ENCODE measurements at regions not wholly inside any gene's neighbourhood (a gene's known extent, or its start where the extent isn't known, plus 50 kb on each side); places are given as distances from the start of the nearest gene placed in this dataset.

DNA sequence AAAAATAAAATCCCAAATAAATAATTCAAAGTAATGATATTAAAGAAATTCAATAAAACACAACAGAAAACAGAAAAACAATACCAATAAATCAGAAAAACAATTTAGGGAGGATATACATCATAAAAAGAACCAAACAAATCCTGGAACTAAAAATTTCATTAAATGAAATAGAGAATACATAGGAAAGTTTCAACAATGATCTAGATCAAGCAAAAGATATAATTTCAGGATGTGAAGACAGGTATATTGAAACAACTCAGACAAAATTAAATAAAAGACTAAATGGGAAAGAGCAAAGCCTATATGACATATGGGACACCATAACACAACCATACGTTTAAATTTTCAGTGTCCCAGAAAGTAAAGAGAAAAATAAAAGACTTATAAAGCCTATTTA, 85.1 kb upstream of the GHR start:
- H3K4me3 ChIP-seq (ENCODE audit: low read depth in 1 of 3, low read length in 3 of 3) = no peak overlapping the region
- no peak overlapping the region for H3K27ac ChIP-seq (ENCODE audit: low read depth in 1 of 2, low read length in 2 of 2)
- H3K9me3 ChIP-seq (ENCODE audit: control insufficient read depth in 4 of 4, low read length in 3 of 4) = peaks cover 0 to 2% (median 0%) of the 10 kb centered on the region in 4 donors
- H3K27me3 ChIP-seq (ENCODE audit: control insufficient read depth in 4 of 4, insufficient read depth in 4 of 4, low read length in 3 of 4) = no peaks in the 10 kb centered on the region
- no peak for DNase-seq (ENCODE audit: low spot score)
- TF ChIP-seq ATF3 (IDR thresholded peaks at IDR 0.05) = no peak
- TF ChIP-seq MAX (IDR thresholded peaks at IDR 0.05) = no peak
- TF ChIP-seq HNF4G (IDR thresholded peaks at IDR 0.05) = no peak
- TF ChIP-seq, protein P1, sequence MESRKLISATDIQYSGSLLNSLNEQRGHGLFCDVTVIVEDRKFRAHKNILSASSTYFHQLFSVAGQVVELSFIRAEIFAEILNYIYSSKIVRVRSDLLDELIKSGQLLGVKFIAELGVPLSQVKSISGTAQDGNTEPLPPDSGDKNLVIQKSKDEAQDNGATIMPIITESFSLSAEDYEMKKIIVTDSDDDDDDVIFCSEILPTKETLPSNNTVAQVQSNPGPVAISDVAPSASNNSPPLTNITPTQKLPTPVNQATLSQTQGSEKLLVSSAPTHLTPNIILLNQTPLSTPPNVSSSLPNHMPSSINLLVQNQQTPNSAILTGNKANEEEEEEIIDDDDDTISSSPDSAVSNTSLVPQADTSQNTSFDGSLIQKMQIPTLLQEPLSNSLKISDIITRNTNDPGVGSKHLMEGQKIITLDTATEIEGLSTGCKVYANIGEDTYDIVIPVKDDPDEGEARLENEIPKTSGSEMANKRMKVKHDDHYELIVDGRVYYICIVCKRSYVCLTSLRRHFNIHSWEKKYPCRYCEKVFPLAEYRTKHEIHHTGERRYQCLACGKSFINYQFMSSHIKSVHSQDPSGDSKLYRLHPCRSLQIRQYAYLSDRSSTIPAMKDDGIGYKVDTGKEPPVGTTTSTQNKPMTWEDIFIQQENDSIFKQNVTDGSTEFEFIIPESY (IDR thresholded peaks at IDR 0.05) = no peak
- no peak for TF ChIP-seq NR2F2 (IDR thresholded peaks at IDR 0.05)
- no peak for TF ChIP-seq GABPA (IDR thresholded peaks at IDR 0.05 in 1 of 2, conservative IDR thresholded peaks at IDR 0.05 in 1 of 2)
- no peak for TF ChIP-seq EGR1 (IDR thresholded peaks at IDR 0.05; ENCODE audit: low read depth in 2 of 2)
- no peak for TF ChIP-seq RXRA (IDR thresholded peaks at IDR 0.05)
- TF ChIP-seq FOXA1 (IDR thresholded peaks at IDR 0.05) = no peak
- TF ChIP-seq TAF1 (conservative IDR thresholded peaks at IDR 0.05) = no peak
- TF ChIP-seq FOXA2 (IDR thresholded peaks at IDR 0.05) = no peak
- TF ChIP-seq RAD21 (IDR thresholded peaks at IDR 0.05) = no peak
- TF ChIP-seq, protein P2, sequence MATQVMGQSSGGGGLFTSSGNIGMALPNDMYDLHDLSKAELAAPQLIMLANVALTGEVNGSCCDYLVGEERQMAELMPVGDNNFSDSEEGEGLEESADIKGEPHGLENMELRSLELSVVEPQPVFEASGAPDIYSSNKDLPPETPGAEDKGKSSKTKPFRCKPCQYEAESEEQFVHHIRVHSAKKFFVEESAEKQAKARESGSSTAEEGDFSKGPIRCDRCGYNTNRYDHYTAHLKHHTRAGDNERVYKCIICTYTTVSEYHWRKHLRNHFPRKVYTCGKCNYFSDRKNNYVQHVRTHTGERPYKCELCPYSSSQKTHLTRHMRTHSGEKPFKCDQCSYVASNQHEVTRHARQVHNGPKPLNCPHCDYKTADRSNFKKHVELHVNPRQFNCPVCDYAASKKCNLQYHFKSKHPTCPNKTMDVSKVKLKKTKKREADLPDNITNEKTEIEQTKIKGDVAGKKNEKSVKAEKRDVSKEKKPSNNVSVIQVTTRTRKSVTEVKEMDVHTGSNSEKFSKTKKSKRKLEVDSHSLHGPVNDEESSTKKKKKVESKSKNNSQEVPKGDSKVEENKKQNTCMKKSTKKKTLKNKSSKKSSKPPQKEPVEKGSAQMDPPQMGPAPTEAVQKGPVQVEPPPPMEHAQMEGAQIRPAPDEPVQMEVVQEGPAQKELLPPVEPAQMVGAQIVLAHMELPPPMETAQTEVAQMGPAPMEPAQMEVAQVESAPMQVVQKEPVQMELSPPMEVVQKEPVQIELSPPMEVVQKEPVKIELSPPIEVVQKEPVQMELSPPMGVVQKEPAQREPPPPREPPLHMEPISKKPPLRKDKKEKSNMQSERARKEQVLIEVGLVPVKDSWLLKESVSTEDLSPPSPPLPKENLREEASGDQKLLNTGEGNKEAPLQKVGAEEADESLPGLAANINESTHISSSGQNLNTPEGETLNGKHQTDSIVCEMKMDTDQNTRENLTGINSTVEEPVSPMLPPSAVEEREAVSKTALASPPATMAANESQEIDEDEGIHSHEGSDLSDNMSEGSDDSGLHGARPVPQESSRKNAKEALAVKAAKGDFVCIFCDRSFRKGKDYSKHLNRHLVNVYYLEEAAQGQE (IDR thresholded peaks at IDR 0.05) = no peak
- TF ChIP-seq YY1 (IDR thresholded peaks at IDR 0.05) = no peak
- H3K36me3 ChIP-seq (ENCODE audit: control insufficient read depth in 4 of 4, insufficient read depth in 3 of 4, low read depth in 1 of 4, low read length in 3 of 4) = no peaks in the 10 kb centered on the region
- 67% methylated on average over 1 of the region's 1 CpG for WGBS
- no peak overlapping the region for H3K9ac ChIP-seq (ENCODE audit: low read depth in 1 of 2, low read length in 2 of 2)
- no peaks in the 10 kb centered on the region for H3K4me1 ChIP-seq (ENCODE audit: control insufficient read depth in 4 of 4, insufficient read depth in 4 of 4, low read length in 3 of 4)

DNA sequence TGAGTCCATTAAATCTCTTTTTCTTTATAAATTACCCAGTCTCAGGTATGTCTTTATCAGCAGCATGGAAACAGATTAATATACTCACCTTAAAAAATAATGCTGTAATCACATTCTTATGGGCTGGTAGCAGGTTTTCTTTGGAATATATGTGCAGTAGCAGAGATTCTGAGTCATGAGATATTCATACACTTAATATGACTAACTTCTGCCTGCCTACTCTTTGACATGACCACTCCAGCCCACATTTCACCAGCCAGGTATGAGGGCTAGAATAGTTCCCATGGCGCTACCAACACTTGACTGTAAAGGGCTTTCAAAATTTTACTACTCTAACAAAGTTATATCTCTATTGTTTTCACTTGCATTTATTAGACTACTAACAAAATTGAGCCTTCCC, 74.1 kb upstream of the GHR start:
- Histone ChIP-seq H3K9me3 (ENCODE audit: control insufficient read depth in 4 of 4, low read length in 3 of 4) (no peaks in the 10 kb centered on the region), H3K4me3 (ENCODE audit: low read depth in 1 of 3, low read length in 3 of 3) (no peak overlapping the region), H3K27me3 (ENCODE audit: control insufficient read depth in 4 of 4, insufficient read depth in 4 of 4, low read length in 3 of 4) (no peaks in the 10 kb centered on the region), H3K9ac (ENCODE audit: low read depth in 1 of 2, low read length in 2 of 2) (no peak overlapping the region), H3K36me3 (ENCODE audit: control insufficient read depth in 4 of 4, insufficient read depth in 3 of 4, low read depth in 1 of 4, low read length in 3 of 4) (no peaks in the 10 kb centered on the region), H3K27ac (ENCODE audit: low read depth in 1 of 2, low read length in 2 of 2) (no peak overlapping the region), H3K4me1 (ENCODE audit: control insufficient read depth in 4 of 4, insufficient read depth in 4 of 4, low read length in 3 of 4) (no peaks in the 10 kb centered on the region)
- WGBS = 84% methylated on average over 1 of the region's 1 CpG
- TF ChIP-seq, protein P3, sequence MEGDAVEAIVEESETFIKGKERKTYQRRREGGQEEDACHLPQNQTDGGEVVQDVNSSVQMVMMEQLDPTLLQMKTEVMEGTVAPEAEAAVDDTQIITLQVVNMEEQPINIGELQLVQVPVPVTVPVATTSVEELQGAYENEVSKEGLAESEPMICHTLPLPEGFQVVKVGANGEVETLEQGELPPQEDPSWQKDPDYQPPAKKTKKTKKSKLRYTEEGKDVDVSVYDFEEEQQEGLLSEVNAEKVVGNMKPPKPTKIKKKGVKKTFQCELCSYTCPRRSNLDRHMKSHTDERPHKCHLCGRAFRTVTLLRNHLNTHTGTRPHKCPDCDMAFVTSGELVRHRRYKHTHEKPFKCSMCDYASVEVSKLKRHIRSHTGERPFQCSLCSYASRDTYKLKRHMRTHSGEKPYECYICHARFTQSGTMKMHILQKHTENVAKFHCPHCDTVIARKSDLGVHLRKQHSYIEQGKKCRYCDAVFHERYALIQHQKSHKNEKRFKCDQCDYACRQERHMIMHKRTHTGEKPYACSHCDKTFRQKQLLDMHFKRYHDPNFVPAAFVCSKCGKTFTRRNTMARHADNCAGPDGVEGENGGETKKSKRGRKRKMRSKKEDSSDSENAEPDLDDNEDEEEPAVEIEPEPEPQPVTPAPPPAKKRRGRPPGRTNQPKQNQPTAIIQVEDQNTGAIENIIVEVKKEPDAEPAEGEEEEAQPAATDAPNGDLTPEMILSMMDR (IDR thresholded peaks at IDR 0.05; ENCODE audit: low read depth, low read length, missing input control) = no peak
- TF ChIP-seq FOXA1 (IDR thresholded peaks at IDR 0.05) (no peak), YY1 (IDR thresholded peaks at IDR 0.05) (no peak)
- no peak for DNase-seq (ENCODE audit: low spot score)

All from liver (tissue), 8 donors.